Liver (tissue), 3 donors: ENCODE measurements at regions not wholly inside any gene's neighbourhood (a gene's known extent, or its start where the extent isn't known, plus 50 kb on each side); places are given as distances from the start of the nearest gene placed in this dataset.
"Not testable (repeated sequence)": the region's sequence is repeated elsewhere in the genome, so short reads cannot be mapped to it uniquely, and the experiment has no call there.

Source experiments
- ATF3 ChIP-seq: IDR thresholded peaks from 2 replicates; pipeline ENCODE4 v1.6.1; 2016; ENCODE audit warnings: antibody characterized with exemption
- CTCF ChIP-seq: fragments of 150-350 bp; IDR thresholded peaks from 2 replicates; pipeline ENCODE4 v1.5.1; 2017; ENCODE audit warnings: improper control_type of control experiment, low read depth, low read length; ENCODE audit not compliant: missing input control
- FOXA1 ChIP-seq: IDR thresholded peaks from 2 replicates; pipeline ENCODE4 v1.6.1; 2016; ENCODE audit warnings: antibody characterized with exemption
- JUND ChIP-seq, 2 donors: IDR thresholded peaks; 2 replicates each; pipeline ENCODE4 v1.6.1; 2016; ENCODE audit warnings: antibody characterized with exemption in 2 of 2
- MAX ChIP-seq: IDR thresholded peaks from 2 replicates; pipeline ENCODE4 v1.6.1; 2016; ENCODE audit warnings: antibody characterized with exemption
- NR2F2 ChIP-seq: IDR thresholded peaks from 2 replicates; pipeline ENCODE4 v1.6.1; 2016; ENCODE audit warnings: antibody characterized with exemption
- RAD21 ChIP-seq, 2 donors: IDR thresholded peaks; 2 replicates each; pipeline ENCODE4 v1.6.1; 2016; ENCODE audit warnings: antibody characterized with exemption in 2 of 2, mild to moderate bottlenecking in 2 of 2
- SP1 ChIP-seq: IDR thresholded peaks from 2 replicates; pipeline ENCODE4 v1.6.1; 2018; ENCODE audit warnings: antibody characterized with exemption, mild to moderate bottlenecking
- YY1 ChIP-seq: IDR thresholded peaks from 2 replicates; pipeline ENCODE4 v1.6.1; 2016; ENCODE audit warnings: antibody characterized with exemption, mild to moderate bottlenecking
- donor health status: healthy.
- donor health status: healthy.

GRCh38 chr9:39014805-39015123 is 273.2 kb downstream of the CNTNAP3 start:
- TF ChIP-seq YY1; CTCF; SP1; ATF3; RAD21 (IDR thresholded peaks at IDR 0.05); FOXA1; JUND (IDR thresholded peaks at IDR 0.05); NR2F2; MAX: not testable (repeated sequence)
